Ovary (tissue), 3 donors: ENCODE measurements at regions not wholly inside any gene's neighbourhood (a gene's known extent, or its start where the extent isn't known, plus 50 kb on each side); places are given as distances from the start of the nearest gene placed in this dataset.

ENCODE experiments used
- EP300 ChIP-seq: sonication (generic); formaldehyde crosslinking; IDR thresholded peaks from one replicate; pipeline ENCODE4 v1.6.1; 2017; ENCODE audit warnings: antibody characterized with exemption
- POLR2A ChIP-seq: fragments of 450-650 bp; IDR thresholded peaks from one replicate; pipeline ENCODE4 v1.6.1; 2017; ENCODE audit warnings: antibody characterized with exemption, mild to moderate bottlenecking, moderate library complexity
- TF ChIP-seq, protein P1 (sequence below), 3 donors: fragments of 450-650 bp in 2 of 3; fragments of 200-600 bp in 1 of 3; IDR thresholded peaks; one replicate each; pipeline versions ENCODE4 v1.5.1 to v1.8.0; 2016 to 2022; ENCODE audit warnings: antibody characterized with exemption in 3 of 3, mild to moderate bottlenecking in 1 of 3
- donor health status: DM: no; HTN: no; CAD: no.

GRCh38 chr2:67219651-67220050 is 177.5 kb upstream of the ETAA1 start:
- TF ChIP-seq, protein P1, sequence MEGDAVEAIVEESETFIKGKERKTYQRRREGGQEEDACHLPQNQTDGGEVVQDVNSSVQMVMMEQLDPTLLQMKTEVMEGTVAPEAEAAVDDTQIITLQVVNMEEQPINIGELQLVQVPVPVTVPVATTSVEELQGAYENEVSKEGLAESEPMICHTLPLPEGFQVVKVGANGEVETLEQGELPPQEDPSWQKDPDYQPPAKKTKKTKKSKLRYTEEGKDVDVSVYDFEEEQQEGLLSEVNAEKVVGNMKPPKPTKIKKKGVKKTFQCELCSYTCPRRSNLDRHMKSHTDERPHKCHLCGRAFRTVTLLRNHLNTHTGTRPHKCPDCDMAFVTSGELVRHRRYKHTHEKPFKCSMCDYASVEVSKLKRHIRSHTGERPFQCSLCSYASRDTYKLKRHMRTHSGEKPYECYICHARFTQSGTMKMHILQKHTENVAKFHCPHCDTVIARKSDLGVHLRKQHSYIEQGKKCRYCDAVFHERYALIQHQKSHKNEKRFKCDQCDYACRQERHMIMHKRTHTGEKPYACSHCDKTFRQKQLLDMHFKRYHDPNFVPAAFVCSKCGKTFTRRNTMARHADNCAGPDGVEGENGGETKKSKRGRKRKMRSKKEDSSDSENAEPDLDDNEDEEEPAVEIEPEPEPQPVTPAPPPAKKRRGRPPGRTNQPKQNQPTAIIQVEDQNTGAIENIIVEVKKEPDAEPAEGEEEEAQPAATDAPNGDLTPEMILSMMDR (IDR thresholded peaks at IDR 0.05) = no peak
- TF ChIP-seq EP300 = no peak
- no peak for TF ChIP-seq POLR2A
